Activated T-cell treated with anti-CD3 and anti-CD28 coated beads, Interleukin-2, amount 50 U/mL, for 72 hours (primary cell): ENCODE measurements at regions not wholly inside any gene's neighbourhood (a gene's known extent, or its start where the extent isn't known, plus 50 kb on each side); places are given as distances from the start of the nearest gene placed in this dataset.
"Not testable (repeated sequence)": the region's sequence is repeated elsewhere in the genome, so short reads cannot be mapped to it uniquely, and the experiment has no call there.

Source experiments
- ATAC-seq, 2 donors: fragments of 150-1000 bp; cut with Tn5 transposase; replicated peaks in 1 of 2; 2 replicates each; pipeline ENCODE4 v1.10.0; 2021; ENCODE audit warnings: moderate library complexity in 2 of 2, mild to moderate bottlenecking in 1 of 2
- DNase-seq, 2 donors: peaks; one replicate each; pipeline ENCODE4 v3.0.0; 2021 to 2022; ENCODE audit warnings: mixed read lengths in 1 of 2
- H3K27ac Mint-ChIP-seq: one replicate; pipeline ENCODE4 v1.8.0; 2022; ENCODE audit warnings: mild to moderate bottlenecking, moderate library complexity, mixed read lengths
- H3K27me3 Mint-ChIP-seq: one replicate; pipeline ENCODE4 v1.8.0; 2022; ENCODE audit warnings: low read depth, mixed read lengths
- H3K36me3 Mint-ChIP-seq, 2 donors: one replicate each; pipeline ENCODE4 v1.8.0; 2022; ENCODE audit warnings: mixed read lengths in 2 of 2, mild to moderate bottlenecking in 1 of 2; ENCODE audit not compliant: insufficient read depth in 2 of 2
- H3K4me1 Mint-ChIP-seq: one replicate; pipeline ENCODE4 v1.8.0; 2022; ENCODE audit warnings: low read depth, mixed read lengths
- H3K4me3 Mint-ChIP-seq, 2 donors: one replicate each; pipeline ENCODE4 v1.8.0; 2022; ENCODE audit warnings: mild to moderate bottlenecking in 2 of 2, mixed read lengths in 2 of 2, moderate library complexity in 2 of 2
- H3K9me3 Mint-ChIP-seq, 2 donors: one replicate each; pipeline ENCODE4 v1.8.0; 2022; ENCODE audit warnings: mixed read lengths in 2 of 2

DNA sequence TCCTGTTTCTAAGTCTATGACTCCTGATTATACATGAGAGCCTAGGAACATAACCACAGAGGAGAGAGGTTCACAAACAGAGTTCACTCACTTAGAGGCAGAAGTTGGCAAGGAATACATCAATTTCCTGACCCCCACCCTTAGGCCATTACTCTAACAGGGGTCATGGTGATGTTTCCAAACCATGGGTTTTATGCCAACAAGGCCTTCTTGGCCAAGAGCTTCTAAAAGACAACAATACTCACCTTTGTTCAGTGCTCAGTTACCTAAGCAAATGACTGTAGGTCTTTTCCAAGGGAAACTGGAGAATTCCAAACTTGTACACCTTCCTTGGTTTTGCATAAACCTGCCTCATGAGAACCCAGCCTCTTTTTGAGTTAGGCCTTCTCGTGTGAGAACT, 52.6 kb downstream of the ERICH4 start:
- H3K27me3 Mint-ChIP-seq: peaks cover 22% of the 10 kb centered on the region
- H3K9me3 Mint-ChIP-seq: peaks cover 0 to 2% of the 10 kb centered on the region in 2 donors
- H3K36me3 Mint-ChIP-seq: no peaks in the 10 kb centered on the region
- no peaks in the 10 kb centered on the region for H3K4me1 Mint-ChIP-seq
- H3K27ac Mint-ChIP-seq: no peak overlapping the region
- ATAC-seq: no peak
- no peak for DNase-seq
- no peak overlapping the region for H3K4me3 Mint-ChIP-seq

DNA sequence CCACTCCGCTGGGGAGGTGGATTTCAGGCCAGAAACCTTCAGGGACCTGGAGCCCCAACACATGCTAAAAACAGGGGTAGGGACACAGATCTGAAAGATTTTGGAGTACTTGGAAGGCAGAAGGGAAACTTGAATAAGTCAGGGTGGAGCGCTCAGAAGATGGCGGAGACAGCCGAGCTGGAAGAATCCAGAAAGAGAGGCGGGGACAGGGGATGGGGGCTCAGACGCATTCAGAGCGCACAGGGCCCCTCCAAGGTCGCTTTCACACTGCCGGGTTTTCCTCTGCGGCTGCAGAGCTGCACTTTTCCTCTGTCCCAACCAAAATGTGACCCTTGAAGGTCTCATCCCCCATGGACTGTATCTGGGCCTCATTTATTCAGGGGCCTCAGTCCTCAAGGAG, 56.9 kb downstream of the ERICH4 start:
- H3K4me3 Mint-ChIP-seq: no peak overlapping the region
- no peak for ATAC-seq
- H3K36me3 Mint-ChIP-seq: no peaks in the 10 kb centered on the region
- H3K27me3 Mint-ChIP-seq: peaks cover 39% of the 10 kb centered on the region
- no peaks in the 10 kb centered on the region for H3K9me3 Mint-ChIP-seq
- peaks cover 9% of the 10 kb centered on the region for H3K4me1 Mint-ChIP-seq
- H3K27ac Mint-ChIP-seq: no peak overlapping the region
- no peak for DNase-seq

DNA sequence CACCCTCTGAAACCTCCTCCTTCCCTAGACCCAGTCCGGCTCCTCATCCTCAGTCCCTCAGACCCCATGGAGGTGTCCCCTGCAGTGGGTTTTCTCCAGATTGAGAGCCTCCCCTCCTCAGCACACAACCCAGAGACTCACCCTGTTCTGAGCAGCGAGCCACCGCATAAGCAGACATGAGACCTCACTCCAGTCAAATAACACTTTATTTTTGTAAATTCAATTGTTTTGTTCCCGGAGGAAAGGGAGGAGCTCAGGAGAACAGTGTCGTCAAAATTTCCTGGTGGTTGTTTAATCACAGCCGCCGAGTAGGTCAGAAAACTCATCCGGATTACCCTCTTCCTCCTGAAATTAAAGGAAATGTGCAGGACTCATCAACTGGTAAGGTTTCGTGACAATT, 57.5 kb downstream of the ERICH4 start:
- no peak overlapping the region for H3K4me3 Mint-ChIP-seq
- peaks cover 9% of the 10 kb centered on the region for H3K4me1 Mint-ChIP-seq
- H3K27ac Mint-ChIP-seq: no peak overlapping the region
- DNase-seq (no peak), ATAC-seq (no peak)
- no peaks in the 10 kb centered on the region for H3K36me3 Mint-ChIP-seq
- H3K9me3 Mint-ChIP-seq: no peaks in the 10 kb centered on the region
- peaks cover 41% of the 10 kb centered on the region for H3K27me3 Mint-ChIP-seq

DNA sequence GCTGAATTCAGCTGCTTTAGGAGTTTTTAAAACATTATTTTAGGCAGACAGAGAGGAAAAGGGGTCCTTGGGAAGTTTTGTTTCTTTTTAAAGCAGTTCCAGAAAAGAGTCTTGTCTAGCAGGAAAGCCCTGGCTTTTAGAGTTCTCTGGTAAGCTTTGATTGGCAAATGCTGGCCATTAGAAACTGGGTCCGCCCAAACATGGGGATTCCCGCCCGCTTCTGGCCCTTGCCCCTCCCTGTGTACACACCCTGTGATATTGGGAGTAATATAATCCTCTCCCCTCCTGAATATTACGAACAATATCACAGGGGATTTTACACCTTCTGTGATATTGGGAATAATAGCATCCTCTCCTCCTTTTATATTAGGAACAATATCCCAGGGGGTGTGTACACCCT, 58.9 kb downstream of the ERICH4 start:
- ATAC-seq: no peak
- DNase-seq: no peak
- H3K4me1 Mint-ChIP-seq: peaks cover 9% of the 10 kb centered on the region
- no peak overlapping the region for H3K4me3 Mint-ChIP-seq
- no peak overlapping the region for H3K27ac Mint-ChIP-seq
- no peaks in the 10 kb centered on the region for H3K36me3 Mint-ChIP-seq
- peaks cover 55% of the 10 kb centered on the region for H3K27me3 Mint-ChIP-seq
- no peaks in the 10 kb centered on the region for H3K9me3 Mint-ChIP-seq

DNA sequence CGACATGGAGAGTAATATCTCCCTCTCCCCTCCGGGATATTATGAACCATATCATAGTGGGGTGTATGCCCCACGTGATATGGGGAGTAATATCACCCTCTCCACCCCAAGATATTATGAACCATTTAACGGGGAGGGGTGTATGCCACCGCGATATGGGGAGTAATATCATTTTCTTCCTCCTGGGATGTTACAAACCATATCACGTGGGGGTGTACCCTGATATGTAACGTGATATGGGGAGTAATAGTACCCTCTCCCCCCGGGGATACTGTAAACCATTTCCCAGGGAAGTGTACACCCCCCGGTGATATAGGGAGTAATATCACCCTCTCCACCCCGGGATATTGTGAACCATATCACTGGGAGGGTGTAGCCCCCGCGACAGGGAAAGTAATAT, 62.1 kb downstream of the ERICH4 start:
- peaks cover 41% of the 10 kb centered on the region for H3K27me3 Mint-ChIP-seq
- H3K36me3 Mint-ChIP-seq: no peaks in the 10 kb centered on the region
- peaks cover 9% of the 10 kb centered on the region for H3K4me1 Mint-ChIP-seq
- no peak overlapping the region for H3K4me3 Mint-ChIP-seq
- H3K27ac Mint-ChIP-seq: no peak overlapping the region
- DNase-seq: no peak
- no peak for ATAC-seq
- no peaks in the 10 kb centered on the region for H3K9me3 Mint-ChIP-seq

DNA sequence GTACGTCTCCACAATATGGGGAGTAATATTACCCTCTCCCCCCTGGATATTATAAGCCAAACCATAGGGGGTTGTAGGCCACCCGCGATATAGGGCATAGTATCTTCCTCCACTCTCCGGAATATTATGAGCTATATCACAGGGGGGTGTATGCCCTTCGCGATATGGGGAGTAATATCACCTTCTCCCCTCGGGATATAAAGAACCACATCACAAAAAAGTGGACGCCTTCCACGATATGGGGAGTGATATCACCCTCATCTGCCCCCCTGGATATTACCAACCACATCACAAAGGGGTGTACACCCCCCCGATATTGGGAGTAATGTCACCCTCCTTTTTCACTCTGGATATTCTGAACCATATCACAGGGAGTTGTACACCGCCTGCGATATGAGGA, 65.5 kb upstream of the CEACAM21 start:
- no peaks in the 10 kb centered on the region for H3K36me3 Mint-ChIP-seq
- no peaks in the 10 kb centered on the region for H3K4me1 Mint-ChIP-seq
- no peak overlapping the region for H3K27ac Mint-ChIP-seq
- H3K27me3 Mint-ChIP-seq: peaks cover 43% of the 10 kb centered on the region
- H3K9me3 Mint-ChIP-seq: no peaks in the 10 kb centered on the region
- no peak overlapping the region for H3K4me3 Mint-ChIP-seq
- no peak for ATAC-seq
- no peak for DNase-seq

DNA sequence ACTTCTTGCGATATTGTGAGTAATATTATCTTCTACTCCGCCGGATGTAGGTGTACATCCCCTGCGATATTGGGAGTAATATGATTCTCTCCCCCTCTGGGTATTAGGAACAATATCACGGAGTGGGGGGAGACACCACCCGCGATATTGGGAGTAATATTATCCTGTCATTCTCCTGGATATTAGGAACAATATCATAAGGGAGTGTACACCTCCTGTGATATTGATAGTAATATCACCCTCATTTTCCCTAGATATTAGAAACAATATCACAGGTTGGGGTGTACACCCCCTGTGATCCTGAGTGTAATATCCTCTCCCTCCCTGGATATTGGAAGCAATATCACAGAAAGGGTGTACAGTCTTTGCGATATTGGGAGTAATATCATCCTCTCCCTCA, 64.3 kb upstream of the CEACAM21 start:
- Mint-ChIP-seq H3K9me3 (no peaks in the 10 kb centered on the region), H3K36me3 (no peaks in the 10 kb centered on the region), H3K27ac (no peak overlapping the region)

DNA sequence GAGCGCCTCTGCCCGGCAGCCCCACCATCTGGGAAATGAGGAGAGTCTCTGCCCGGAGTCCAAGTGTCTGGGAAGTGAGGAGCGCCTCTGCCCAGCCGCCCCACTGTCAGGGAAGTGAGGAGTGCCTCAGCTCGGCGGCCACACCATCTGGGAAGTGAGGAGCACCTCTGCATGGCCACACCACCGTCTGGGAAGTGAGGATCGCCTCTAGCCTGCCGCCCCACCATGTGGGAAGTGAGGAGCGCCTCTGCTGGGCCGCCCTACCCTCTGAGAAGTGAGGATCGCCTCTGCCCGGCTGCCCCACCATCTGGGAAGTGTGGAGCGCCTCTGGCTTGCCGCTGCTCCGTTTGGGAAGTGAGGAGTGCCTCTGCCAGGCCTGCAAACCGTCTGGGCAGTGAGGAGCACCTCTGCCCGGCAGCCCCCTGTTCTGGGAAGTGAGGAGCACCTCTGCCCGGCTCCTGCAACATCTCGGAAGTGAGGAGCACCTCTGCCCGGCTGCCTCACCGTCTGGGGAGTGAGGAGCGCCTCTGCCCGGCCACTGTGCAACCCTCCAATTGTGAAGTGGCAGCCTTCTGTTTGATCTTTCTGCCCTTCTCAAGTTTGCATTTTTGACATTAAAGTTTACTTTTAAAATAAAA, 60.8 kb upstream of the CEACAM21 start:
- H3K36me3 Mint-ChIP-seq: no peaks in the 10 kb centered on the region
- ATAC-seq (no peak), DNase-seq (no peak)
- no peaks in the 10 kb centered on the region for H3K9me3 Mint-ChIP-seq
- peaks cover 14% of the 10 kb centered on the region for H3K4me1 Mint-ChIP-seq
- no peak overlapping the region for H3K4me3 Mint-ChIP-seq
- H3K27ac Mint-ChIP-seq: no peak overlapping the region
- peaks cover 42% of the 10 kb centered on the region for H3K27me3 Mint-ChIP-seq

More for the DNA sequence above, 64.3 kb upstream of the CEACAM21 start:
- DNase-seq (no peak), ATAC-seq (no peak)
- Mint-ChIP-seq H3K27me3 (peaks cover 40% of the 10 kb centered on the region), H3K4me1 (peaks cover 8% of the 10 kb centered on the region), H3K4me3 (no peak overlapping the region)

DNA sequence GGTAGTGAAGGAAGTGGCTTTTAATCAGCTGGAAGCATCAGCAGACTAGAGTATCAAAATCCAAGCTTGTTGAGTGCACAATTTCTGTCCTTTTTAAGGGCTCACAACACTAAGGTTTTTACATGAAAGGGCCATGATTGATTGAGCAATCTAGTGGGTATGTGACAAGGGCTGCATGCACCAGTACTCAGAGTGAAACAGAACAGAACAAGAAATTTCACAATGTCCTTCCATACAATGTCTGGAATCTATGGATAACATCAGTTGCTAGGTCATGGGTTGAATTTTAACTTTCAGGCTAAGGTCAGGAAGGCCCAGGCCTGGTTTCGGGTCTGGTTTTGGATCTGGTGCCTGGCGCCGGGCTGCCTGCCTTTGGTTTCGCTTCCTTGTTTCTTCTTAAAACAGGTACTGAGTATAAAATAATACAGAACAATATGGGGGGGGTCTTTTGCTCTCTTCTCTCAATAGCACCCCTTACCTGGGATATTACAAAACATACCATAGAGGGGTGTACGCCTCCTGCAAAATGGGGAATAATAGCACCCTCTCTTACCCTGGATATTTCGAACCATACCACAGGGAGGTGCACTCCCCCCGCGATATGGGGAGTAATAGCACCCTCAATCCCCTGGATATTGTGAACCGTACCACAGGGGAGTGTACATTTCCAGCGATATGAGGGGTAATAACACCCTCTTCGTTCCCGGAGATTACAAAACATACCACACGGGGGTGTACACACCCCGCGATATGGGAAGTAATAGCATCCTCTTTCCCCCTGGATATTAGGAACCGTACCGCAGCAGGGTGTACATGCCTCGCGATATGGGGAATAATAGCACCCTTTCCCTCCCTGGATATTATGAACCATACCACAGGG, 59.4 kb upstream of the CEACAM21 start:
- Mint-ChIP-seq H3K27me3 (peaks cover 34% of the 10 kb centered on the region), H3K4me1 (peaks cover 24% of the 10 kb centered on the region)
- ATAC-seq: peak; percentile 23 to 36
- not testable (repeated sequence) for DNase-seq, H3K9me3 Mint-ChIP-seq, H3K36me3 Mint-ChIP-seq, H3K27ac Mint-ChIP-seq, H3K4me3 Mint-ChIP-seq

DNA sequence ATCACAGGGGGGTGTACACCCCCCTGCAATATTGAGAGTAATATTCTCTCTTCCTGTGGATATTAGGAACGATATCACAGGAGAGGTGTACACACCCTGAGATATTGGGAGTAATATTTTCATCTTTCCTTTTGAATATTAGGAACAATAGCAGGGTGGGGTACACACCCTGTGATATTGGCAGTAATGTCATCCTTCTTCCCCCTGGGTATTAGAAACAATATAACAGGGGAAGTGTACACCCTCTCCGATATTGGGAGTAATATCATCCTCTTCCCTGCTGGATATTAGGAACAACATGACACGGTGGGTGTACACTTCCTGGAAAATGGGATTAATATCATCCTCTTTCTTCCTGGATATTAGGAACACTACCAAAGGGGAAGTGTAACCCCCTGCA, 57.8 kb upstream of the CEACAM21 start:
- no peak for ATAC-seq
- Mint-ChIP-seq H3K4me1 (peaks cover 36% of the 10 kb centered on the region), H3K4me3 (no peak overlapping the region), H3K36me3 (no peaks in the 10 kb centered on the region), H3K27ac (no peak overlapping the region), H3K9me3 (no peaks in the 10 kb centered on the region), H3K27me3 (peaks cover 34% of the 10 kb centered on the region)
- DNase-seq: no peak

DNA sequence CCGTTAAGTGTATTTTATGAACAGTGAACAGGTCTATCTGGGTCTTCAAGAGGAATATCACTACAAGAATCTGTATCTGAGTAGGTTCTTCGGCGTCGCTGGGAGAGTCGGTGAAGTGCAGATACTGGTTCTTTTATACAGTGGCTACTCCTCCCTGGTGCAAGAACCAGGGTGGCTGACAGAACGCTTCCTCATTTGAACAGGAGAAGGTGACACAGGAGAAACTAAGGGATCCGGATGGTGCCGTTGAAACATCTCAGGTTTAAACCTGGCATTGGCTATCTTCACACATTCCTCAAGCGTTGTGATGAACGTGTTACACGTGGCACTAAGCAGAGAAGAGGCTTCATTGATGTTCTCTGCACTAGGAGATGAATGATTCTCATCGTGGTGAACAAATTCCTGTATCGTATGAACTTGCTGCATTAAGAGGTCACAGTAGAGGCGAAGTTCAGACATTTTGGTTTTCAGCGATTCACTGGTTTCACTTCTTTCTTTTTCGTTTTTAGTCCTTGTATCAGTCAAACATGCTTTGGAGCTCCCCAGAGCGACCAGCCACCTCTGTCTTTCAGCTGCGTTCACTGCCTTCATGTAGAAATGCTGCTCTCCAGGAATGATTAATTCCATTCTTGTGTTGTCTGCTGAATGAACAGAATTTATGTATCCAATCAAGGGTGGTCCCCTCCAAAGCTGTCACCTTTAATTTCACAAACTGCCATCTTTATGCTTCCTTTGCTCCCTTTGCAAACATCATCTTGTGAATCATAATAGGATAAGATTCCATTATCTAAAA, 54.6 kb upstream of the CEACAM21 start:
- peak overlapping the region; percentile 86 to 89 for H3K4me3 Mint-ChIP-seq
- peaks cover 13% of the 10 kb centered on the region for H3K27me3 Mint-ChIP-seq
- H3K27ac Mint-ChIP-seq: peak overlapping the region; percentile 29
- H3K4me1 Mint-ChIP-seq: peaks cover 30% of the 10 kb centered on the region
- not testable (repeated sequence) for H3K9me3 Mint-ChIP-seq, H3K36me3 Mint-ChIP-seq
- ATAC-seq: peak; percentile 85 to 87
- peak; percentile 45 to 50 for DNase-seq

DNA sequence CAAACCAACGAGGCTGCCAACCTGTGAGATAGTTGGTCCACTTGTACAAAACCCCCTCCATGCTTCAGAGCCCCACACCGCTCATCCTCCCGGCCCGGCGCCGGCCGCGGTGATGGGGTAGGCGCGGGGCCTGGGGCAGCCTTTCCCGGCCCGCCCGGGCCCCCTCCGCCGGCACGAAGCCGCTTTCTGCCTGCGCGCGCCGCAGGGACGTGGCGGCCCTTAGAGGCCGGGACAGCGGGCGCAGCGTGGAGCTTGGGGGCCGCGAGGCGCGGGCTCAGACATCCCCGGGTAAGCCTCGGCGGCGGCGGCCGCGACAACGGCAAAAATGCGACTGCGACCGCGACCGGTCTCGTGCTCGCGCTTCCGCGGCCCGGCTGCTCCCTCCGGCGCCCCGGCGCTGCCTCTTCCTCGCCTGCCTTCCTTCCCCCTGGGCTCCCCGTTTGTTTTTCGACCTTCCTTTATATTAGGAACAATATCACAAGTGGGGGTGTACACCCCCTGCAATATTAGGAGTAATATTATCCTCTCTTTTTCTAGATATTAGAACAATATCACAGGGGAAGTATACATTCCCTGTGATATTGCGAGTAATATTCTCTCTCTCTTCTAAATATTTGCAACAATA, 53.9 kb upstream of the CEACAM21 start:
- peak overlapping the region; percentile 91 for H3K27ac Mint-ChIP-seq
- H3K9me3 Mint-ChIP-seq: no peaks in the 10 kb centered on the region
- H3K4me3 Mint-ChIP-seq: peak overlapping the region; percentile 86 to 89
- peaks cover 29% of the 10 kb centered on the region for H3K4me1 Mint-ChIP-seq
- peaks cover 14% of the 10 kb centered on the region for H3K27me3 Mint-ChIP-seq
- DNase-seq (peak; percentile 59 to 64), ATAC-seq (peak; percentile 62 to 66)
- peaks cover 0 to 1% of the 10 kb centered on the region in 2 donors for H3K36me3 Mint-ChIP-seq

DNA sequence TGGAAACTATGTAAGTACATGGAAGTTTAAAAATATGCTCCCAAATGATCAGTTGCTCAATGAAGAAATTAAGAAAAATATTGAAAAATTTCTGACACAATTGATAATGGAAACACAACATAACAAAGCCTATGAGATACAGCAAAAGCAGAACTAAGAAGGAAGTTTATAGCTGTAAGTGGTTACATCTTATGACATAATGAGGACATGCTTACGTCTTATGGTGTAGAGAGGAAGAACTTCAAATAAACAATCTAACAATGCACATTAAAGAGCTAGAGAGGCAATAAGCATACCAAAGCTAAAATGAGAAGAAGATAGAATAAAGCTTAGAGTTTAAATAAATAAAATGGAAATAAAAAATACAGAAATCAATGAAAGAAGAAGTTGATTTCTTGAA, 50.0 kb upstream of the CEACAM21 start:
- ATAC-seq (no peak), DNase-seq (no peak)
- Mint-ChIP-seq H3K27ac (no peak overlapping the region), H3K9me3 (peaks cover 7 to 12% of the 10 kb centered on the region in 2 donors), H3K27me3 (peaks cover 12% of the 10 kb centered on the region), H3K36me3 (peaks cover 13 to 20% of the 10 kb centered on the region in 2 donors), H3K4me3 (no peak overlapping the region), H3K4me1 (peaks cover 59% of the 10 kb centered on the region)
